AG04450 (cell line): ENCODE measurements at regions not wholly inside any gene's neighbourhood (a gene's known extent, or its start where the extent isn't known, plus 50 kb on each side); places are given as distances from the start of the nearest gene placed in this dataset.
"Not testable (repeated sequence)": the region's sequence is repeated elsewhere in the genome, so short reads cannot be mapped to it uniquely, and the experiment has no call there.

Experiments used
- CTCF ChIA-PET: fragments of 300-600, 350-600 bp; formaldehyde crosslinking; extraction: SDS; loops from one replicate; lab custom pipeline; 2022; ENCODE audit warnings: antibody characterized with exemption, inconsistent platforms; lab: Charles Lee
- POLR2A ChIA-PET: fragments of 350-600 bp; formaldehyde crosslinking; extraction: SDS; loops from one replicate; lab custom pipeline; 2021; ENCODE audit warnings: antibody characterized with exemption, inconsistent platforms; lab: Yijun Ruan, JAX
- DNase-seq: peaks from one replicate; pipeline ENCODE4 v3.0.0-alpha.2; 2011; ENCODE audit warnings: low read depth, low spot score
- H3K27ac ChIP-seq: one replicate; pipeline ENCODE4 v1.5.1; 2012; ENCODE audit warnings: low read depth, low read length, control low read depth
- H3K27me3 ChIP-seq: one replicate; pipeline ENCODE4 v1.6.0; 2012; ENCODE audit warnings: low read length; ENCODE audit not compliant: control insufficient read depth, insufficient read depth
- H3K4me3 ChIP-seq: 2 replicates; pipeline ENCODE4 v1.5.1; 2011; ENCODE audit warnings: mild to moderate bottlenecking, low read depth, low read length, control low read depth
- H3K9me3 ChIP-seq: 2 replicates; pipeline ENCODE4 v1.5.1; 2012; ENCODE audit warnings: low read length; ENCODE audit not compliant: control insufficient read depth, insufficient read depth
- CTCF ChIP-seq: IDR thresholded peaks from 2 replicates; pipeline ENCODE4 v1.5.1; 2011; ENCODE audit warnings: low read depth, low read length, control low read depth, inconsistent platforms

- ChIA-PET CTCF (interaction anchor here (1.5 kb wide), 1 partner anchor 33 kb away, joined by 8 read pairs; no protein-coding TSS in a partner anchor), POLR2A (no interaction called here)
- peaks cover 2% of the 10 kb centered on the region for H3K27me3 ChIP-seq
- no peak overlapping the region for H3K27ac ChIP-seq
- no peaks in the 10 kb centered on the region for H3K9me3 ChIP-seq
- DNase-seq, result no peak
- no peak for TF ChIP-seq CTCF
- no peak overlapping the region for H3K4me3 ChIP-seq
Observed at GRCh38 chr10:63833411-63834060, 312.3 kb downstream of the REEP3 start.

- no peak overlapping the region for H3K27ac ChIP-seq
- DNase-seq, result no peak
- H3K27me3 ChIP-seq, result no peaks in the 10 kb centered on the region
- ChIA-PET CTCF (no interaction called here), POLR2A (no interaction called here)
- no peaks in the 10 kb centered on the region for H3K9me3 ChIP-seq
- no peak for TF ChIP-seq CTCF
- H3K4me3 ChIP-seq, result no peak overlapping the region
Observed at GRCh38 chr10:63836666-63837442, 315.7 kb downstream of the REEP3 start.

GRCh38 chr10:63841761-63842160 lies 320.6 kb downstream of the REEP3 start:
- Histone ChIP-seq H3K27ac (no peak overlapping the region), H3K27me3 (no peaks in the 10 kb centered on the region), H3K9me3 (no peaks in the 10 kb centered on the region), H3K4me3 (no peak overlapping the region)
- no peak for TF ChIP-seq CTCF
- ChIA-PET POLR2A (no interaction called here), CTCF (no interaction called here)
- DNase-seq, result no peak

GRCh38 chr10:63843107-63843506 lies 321.9 kb downstream of the REEP3 start:
- H3K27me3 ChIP-seq, result no peaks in the 10 kb centered on the region
- POLR2A ChIA-PET, result no interaction called here
- CTCF ChIA-PET, result no interaction called here
- no peak overlapping the region for H3K27ac ChIP-seq
- no peaks in the 10 kb centered on the region for H3K9me3 ChIP-seq
- TF ChIP-seq CTCF, result no peak
- no peak for DNase-seq
- H3K4me3 ChIP-seq, result no peak overlapping the region

GRCh38 chr10:63848871-63849270 lies 327.7 kb downstream of the REEP3 start:
- H3K9me3 ChIP-seq, POLR2A ChIA-PET, H3K27me3 ChIP-seq, H3K27ac ChIP-seq, H3K4me3 ChIP-seq, DNase-seq: not testable (repeated sequence)
- CTCF ChIA-PET, result interaction anchor here (3.7 kb wide), 1 partner anchor 17 kb away, joined by 12 read pairs; no protein-coding TSS in a partner anchor
